BE2C (cell line): ENCODE measurements at regions not wholly inside any gene's neighbourhood (a gene's known extent, or its start where the extent isn't known, plus 50 kb on each side); places are given as distances from the start of the nearest gene placed in this dataset.

Experiments
- DNase-seq: peaks from one replicate; pipeline ENCODE4 v3.0.0-alpha.2; 2020
- H3K27me3 ChIP-seq: fragments of 250-450 bp; sonication (Bioruptor Pico); 2 replicates; pipeline ENCODE4 v1.5.1; 2020; ENCODE audit warnings: mild to moderate bottlenecking
- H3K36me3 ChIP-seq: fragments of 250-450 bp; sonication (Bioruptor Pico); 2 replicates; pipeline ENCODE4 v1.5.1; 2020; ENCODE audit warnings: mild to moderate bottlenecking
- H3K4me1 ChIP-seq: fragments of 250-450 bp; sonication (Bioruptor Pico); 2 replicates; pipeline ENCODE4 v1.5.1; 2020
- H3K4me3 ChIP-seq: 2 replicates; pipeline ENCODE4 v1.5.1; 2011; ENCODE audit warnings: low read depth, low read length
- H3K9me3 ChIP-seq: fragments of 250-450 bp; sonication (Bioruptor Pico); 2 replicates; pipeline ENCODE4 v1.5.1; 2020
- CTCF ChIP-seq: IDR thresholded peaks from 2 replicates; pipeline ENCODE4 v1.5.1; 2012; ENCODE audit warnings: mild to moderate bottlenecking, low read depth, low read length

- DNase-seq: no peak
- Histone ChIP-seq H3K4me3 (no peak overlapping the region), H3K9me3 (no peaks in the 10 kb centered on the region), H3K4me1 (no peaks in the 10 kb centered on the region), H3K27me3 (no peaks in the 10 kb centered on the region), H3K36me3 (no peaks in the 10 kb centered on the region)
- TF ChIP-seq CTCF: no peak
Measured at GRCh38 chr5:128591598-128592455, 53.8 kb upstream of the FBN2 start.

- H3K9me3 ChIP-seq: no peaks in the 10 kb centered on the region
- H3K27me3 ChIP-seq: no peaks in the 10 kb centered on the region
- H3K4me1 ChIP-seq: no peaks in the 10 kb centered on the region
- TF ChIP-seq CTCF: no peak
- no peak for DNase-seq
- H3K4me3 ChIP-seq: no peak overlapping the region
- no peaks in the 10 kb centered on the region for H3K36me3 ChIP-seq
Measured at GRCh38 chr5:128596071-128596470, 58.0 kb upstream of the FBN2 start.

- DNase-seq: no peak
- Histone ChIP-seq H3K36me3 (no peaks in the 10 kb centered on the region), H3K4me3 (no peak overlapping the region), H3K9me3 (no peaks in the 10 kb centered on the region), H3K4me1 (no peaks in the 10 kb centered on the region), H3K27me3 (no peaks in the 10 kb centered on the region)
- no peak for TF ChIP-seq CTCF
Measured at GRCh38 chr5:128597156-128597555, 59.1 kb upstream of the FBN2 start.

- no peaks in the 10 kb centered on the region for H3K9me3 ChIP-seq
- H3K4me3 ChIP-seq: no peak overlapping the region
- DNase-seq: no peak
- no peak for TF ChIP-seq CTCF
- H3K4me1 ChIP-seq: no peaks in the 10 kb centered on the region
- H3K27me3 ChIP-seq: no peaks in the 10 kb centered on the region; the same call in 1 of the 2 replicates
- no peaks in the 10 kb centered on the region for H3K36me3 ChIP-seq
Measured at GRCh38 chr5:128613128-128613527, 75.1 kb upstream of the FBN2 start.

- no peaks in the 10 kb centered on the region for H3K9me3 ChIP-seq
Measured at GRCh38 chr5:128613766-128614165, 75.7 kb upstream of the FBN2 start.

More at GRCh38 chr5:128613766-128614165, 75.7 kb upstream of the FBN2 start:
- no peak for TF ChIP-seq CTCF
- no peak overlapping the region for H3K4me3 ChIP-seq
- H3K36me3 ChIP-seq: no peaks in the 10 kb centered on the region
- H3K4me1 ChIP-seq: no peaks in the 10 kb centered on the region
- no peak for DNase-seq
- H3K27me3 ChIP-seq: no peaks in the 10 kb centered on the region; the same call in 1 of the 2 replicates
